HG03103 (cell line): ENCODE measurements at regions not wholly inside any gene's neighbourhood (a gene's known extent, or its start where the extent isn't known, plus 50 kb on each side); places are given as distances from the start of the nearest gene placed in this dataset.
"Not testable (repeated sequence)": the region's sequence is repeated elsewhere in the genome, so short reads cannot be mapped to it uniquely, and the experiment has no call there.

Experiments
- ATAC-seq: cut with Tn5 transposase; IDR thresholded peaks from one replicate; pipeline ENCODE4 v1.9.1; 2021; ENCODE audit warnings: low read depth; ENCODE audit not compliant: unreplicated experiment

GRCh38 chr13:39803156-39803555 lies 147.7 kb downstream of the COG6 start:
- ATAC-seq, result no peak

DNA sequence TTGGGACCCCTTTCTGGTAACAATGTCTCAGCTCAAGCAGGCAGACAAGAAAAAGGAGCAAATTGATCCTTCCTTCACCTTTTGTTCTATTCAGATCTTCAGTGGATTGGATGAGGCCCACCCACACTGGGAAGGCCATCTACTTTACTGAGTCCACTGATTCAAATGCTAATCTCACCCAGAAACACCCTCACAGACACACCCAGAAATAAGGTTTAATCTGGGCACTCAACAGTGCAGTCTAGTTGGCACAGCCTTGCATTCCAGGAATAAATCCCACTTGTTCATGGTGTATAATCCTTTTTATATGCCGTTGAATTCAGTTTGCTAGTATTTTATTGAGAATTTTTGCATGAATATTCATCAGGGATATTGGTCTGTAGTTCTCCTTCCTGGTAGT lies 148.4 kb downstream of the COG6 start:
- ATAC-seq, result no peak

GRCh38 chr13:39804332-39805210 lies 149.1 kb downstream of the COG6 start:
- ATAC-seq, result no peak

GRCh38 chr13:39809466-39809865 lies 154.0 kb downstream of the COG6 start:
- no peak for ATAC-seq

GRCh38 chr13:39810091-39810877 lies 154.8 kb downstream of the COG6 start:
- ATAC-seq, result no peak

DNA sequence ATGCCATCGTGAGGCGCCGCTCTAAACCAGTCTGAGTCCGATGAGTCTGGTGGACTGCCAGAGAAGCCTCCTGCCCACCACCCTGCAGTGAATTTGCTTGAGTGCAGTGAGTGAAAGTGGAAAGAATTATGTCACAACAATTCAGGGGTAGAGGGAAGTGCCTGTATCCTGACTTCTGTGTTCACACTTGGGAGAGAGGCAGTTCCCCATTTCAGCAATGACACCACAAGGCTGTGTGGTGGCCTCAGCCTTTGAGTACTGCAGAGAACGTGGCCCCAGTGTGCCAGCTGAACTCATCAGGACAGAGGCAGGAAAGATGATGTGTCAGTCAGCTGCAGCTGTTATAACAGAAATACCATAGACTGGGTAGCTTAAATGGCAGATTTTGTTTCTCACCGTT lies 155.6 kb downstream of the COG6 start:
- no peak for ATAC-seq

DNA sequence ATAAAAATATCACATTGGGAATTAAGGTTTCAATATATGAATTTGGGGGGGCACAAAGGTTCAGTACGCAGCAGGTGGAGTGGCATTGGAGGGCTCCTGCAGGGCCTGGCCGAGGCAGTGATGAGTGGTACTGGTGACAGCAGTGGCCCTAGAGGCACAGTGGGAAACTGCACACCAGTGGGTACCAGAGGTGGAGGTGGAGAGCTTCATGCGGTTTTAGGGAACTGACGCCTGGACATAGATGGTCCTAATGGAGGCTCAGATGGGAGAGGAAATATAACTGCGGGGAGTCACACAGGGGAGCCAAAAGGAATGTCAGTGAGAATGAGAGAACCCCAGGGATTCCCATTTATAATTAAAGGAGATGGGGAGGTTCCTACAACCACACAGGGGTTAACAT lies 156.2 kb downstream of the COG6 start:
- ATAC-seq, result no peak

DNA sequence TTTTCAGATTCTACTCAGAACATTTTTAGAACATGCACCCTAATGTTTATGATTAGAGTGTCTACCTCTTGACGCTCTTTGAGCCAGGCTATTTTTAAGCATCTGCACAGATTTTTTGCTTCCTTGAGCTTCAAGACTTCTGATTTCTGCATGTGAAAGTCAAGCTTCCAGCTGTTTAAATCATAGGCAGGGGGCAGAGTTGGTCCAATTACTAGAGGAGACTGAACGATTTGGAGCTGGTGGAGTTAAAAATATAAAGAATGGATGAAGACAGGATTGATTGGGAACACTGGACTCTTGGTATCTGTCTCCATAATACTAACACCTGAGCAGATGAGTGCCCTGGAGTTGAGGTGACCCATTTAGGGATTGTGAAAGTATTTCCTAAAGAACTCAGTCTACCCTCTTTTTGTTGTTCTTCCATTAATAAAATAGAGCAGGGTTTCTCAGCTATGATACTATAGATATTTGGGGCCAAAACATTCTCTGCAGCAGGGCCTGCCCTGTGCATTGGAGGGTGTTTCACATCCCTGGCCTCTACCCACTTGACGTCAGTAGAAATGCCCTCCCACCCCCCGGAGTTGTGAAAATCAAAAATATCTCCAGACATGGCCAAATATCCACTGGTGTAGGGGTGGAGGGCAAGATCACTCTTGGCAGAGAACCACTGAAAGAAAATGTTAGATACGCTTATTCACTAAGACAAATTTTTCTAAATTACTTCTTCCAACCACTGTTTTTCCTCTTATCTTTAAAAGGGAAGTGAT lies 160.1 kb downstream of the COG6 start:
- no peak for ATAC-seq

DNA sequence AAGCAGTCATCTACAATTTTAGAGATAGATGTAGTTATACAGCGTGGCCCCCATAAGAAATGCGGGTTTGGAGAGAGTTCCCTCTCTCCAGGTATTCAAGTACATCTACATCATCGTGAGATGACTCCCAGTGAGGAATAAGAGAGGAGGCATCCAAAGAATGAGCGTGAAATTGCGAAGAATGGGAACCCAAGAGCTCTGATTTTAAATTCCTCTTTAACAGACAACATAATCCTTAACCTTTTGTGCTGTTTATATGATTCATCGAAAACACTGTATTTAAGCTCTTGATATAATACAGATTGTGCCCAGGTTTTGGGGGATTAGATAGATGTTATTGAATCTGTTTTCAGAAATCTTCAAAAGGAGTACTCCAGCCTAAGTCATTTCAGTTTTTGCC lies 161.5 kb downstream of the COG6 start:
- ATAC-seq, result no peak

DNA sequence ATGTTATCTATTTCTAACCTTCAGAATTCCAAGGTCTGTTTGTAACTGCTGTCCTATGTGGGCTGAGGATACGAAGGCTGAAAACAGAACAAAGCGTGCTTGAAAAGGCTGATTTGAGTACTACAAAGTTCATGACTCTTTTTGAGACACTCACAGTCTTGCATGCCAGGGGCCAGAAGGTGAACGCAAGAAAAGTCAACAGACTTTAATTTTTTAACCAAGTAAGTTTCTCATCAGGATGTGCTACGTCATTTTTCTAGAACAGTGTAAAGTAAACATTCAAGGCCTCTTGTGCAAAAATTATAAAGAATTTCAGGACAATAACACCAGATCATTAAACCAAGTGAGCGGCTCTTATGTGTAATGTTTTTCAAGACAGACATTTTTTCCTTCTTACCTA lies 163.5 kb downstream of the COG6 start:
- no peak for ATAC-seq

DNA sequence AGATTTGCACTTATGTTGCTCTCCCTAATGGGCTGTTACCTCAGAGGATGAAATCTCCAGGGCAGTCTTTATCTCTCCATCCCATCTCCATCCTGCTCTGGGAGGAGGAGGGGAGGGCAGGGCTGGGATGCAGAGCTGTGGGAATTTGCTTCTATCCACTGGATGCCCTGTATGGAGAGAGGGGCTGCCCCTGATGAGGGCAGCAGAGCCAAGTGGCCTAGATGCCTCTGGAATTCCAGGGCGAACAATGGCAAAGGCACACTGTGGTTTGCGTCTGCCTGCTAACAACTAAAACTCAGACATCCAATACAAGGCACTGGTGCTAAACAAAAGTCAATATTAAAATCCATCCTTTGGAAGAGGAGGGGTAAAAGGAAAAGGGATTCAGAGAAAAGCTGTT lies 165.1 kb downstream of the COG6 start:
- no peak for ATAC-seq

DNA sequence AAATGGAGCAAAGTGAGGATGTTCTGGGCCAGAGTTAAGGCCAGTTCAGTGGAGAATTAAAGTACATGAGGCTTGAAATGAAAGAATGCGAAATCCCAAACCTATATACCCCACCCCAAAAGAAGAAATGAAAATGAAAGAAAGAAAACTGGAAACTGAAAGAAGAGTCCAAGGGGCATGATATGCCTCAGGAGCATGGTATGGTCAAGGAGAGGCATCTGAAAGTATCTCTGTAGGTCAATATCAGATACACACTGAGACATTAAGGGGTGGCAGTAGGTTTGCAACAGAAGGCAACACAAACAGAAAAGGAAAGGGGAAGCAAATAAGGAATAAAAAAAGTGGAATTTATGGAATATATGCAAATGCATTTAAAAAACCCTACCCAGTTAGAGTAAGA lies 166.5 kb downstream of the COG6 start:
- no peak for ATAC-seq

- ATAC-seq, result no peak
These were observed 167.0 kb downstream of the COG6 start for GRCh38 chr13:39822437-39822836.

- no peak for ATAC-seq
These were observed 167.7 kb downstream of the COG6 start for GRCh38 chr13:39823063-39823713.

DNA sequence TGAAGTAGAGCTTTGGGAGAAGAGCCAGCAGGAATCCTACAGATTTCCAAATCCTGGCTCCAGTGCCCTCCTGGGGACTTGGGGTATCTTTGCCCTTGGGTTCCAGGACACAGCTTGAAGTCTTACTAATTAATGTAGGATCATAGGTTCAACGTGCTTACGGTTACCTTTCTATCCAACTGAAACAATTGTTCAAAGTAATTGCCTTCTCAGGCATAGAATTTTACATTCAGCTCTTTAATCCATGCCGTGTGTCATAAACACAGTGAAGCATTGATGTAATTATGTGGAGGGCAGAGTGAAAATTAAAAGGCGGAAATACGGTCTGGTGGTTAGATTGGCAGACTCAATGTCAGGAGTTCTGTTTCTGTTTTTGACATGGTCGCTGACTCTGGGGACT lies 170.4 kb downstream of the COG6 start:
- no peak for ATAC-seq

- no peak for ATAC-seq
These were observed 179.8 kb downstream of the COG6 start for GRCh38 chr13:39835253-39835652.

DNA sequence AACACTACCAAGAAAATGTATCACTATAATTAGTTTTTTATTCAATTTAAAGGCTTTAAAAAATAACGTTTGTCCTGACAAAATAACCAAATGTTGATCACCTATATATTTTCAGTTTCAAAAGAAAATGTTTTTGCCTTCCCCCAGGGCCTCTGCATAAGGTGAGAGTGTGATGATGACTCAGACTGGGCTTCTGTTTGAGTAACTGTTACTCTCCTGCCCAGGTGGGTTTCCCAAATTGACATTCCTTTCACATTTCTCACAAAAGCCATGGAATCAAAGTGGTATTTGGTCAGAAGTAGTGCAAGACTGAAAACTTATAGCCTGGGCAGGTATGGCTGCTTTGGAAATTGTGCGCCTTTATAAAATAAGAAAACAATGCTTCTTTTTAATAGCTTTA lies 180.6 kb downstream of the COG6 start:
- ATAC-seq, result no peak

GRCh38 chr13:39837866-39838265 lies 182.4 kb downstream of the COG6 start:
- not testable (repeated sequence) for ATAC-seq

GRCh38 chr13:39840201-39840600 lies 184.7 kb downstream of the COG6 start:
- no peak for ATAC-seq

GRCh38 chr13:39847336-39847735 lies 191.9 kb downstream of the COG6 start:
- ATAC-seq, result no peak

GRCh38 chr13:39855236-39855635 lies 199.8 kb downstream of the COG6 start:
- ATAC-seq, result no peak
